Sigmoid colon (tissue), 4 donors: ENCODE measurements at regions not wholly inside any gene's neighbourhood (a gene's known extent, or its start where the extent isn't known, plus 50 kb on each side); places are given as distances from the start of the nearest gene placed in this dataset.

ENCODE experiments used
- CTCF ChIP-seq, 4 experiments: fragments of 450-650 bp in 3 of 4; fragments of 200-600 bp in 1 of 4; IDR thresholded peaks; one replicate each; pipeline ENCODE4 v1.5.1; 2016 to 2019; ENCODE audit warnings: antibody characterized with exemption in 4 of 4, mild to moderate bottlenecking in 3 of 4, moderate library complexity in 2 of 4
- EP300 ChIP-seq, 4 donors: sonication (generic); formaldehyde crosslinking; IDR thresholded peaks; one replicate each; pipeline ENCODE4 v1.6.1; 2017; ENCODE audit warnings: antibody characterized with exemption in 4 of 4
- POLR2A ChIP-seq, 2 donors: fragments of 450-650 bp; IDR thresholded peaks; one replicate each; pipeline ENCODE4 v1.6.1; 2016; ENCODE audit warnings: antibody characterized with exemption in 2 of 2, mild to moderate bottlenecking in 2 of 2, moderate library complexity in 2 of 2

- TF ChIP-seq CTCF (IDR thresholded peaks at IDR 0.05) (no peak), POLR2A (IDR thresholded peaks at IDR 0.05) (no peak), EP300 (IDR thresholded peaks at IDR 0.05) (no peak)
Observed at GRCh38 chr7:46610746-46611145, 689.7 kb upstream of the IGFBP3 start.
